ENCODE measurements at regions not wholly inside any gene's neighbourhood (a gene's known extent, or its start where the extent isn't known, plus 50 kb on each side); places are given as distances from the start of the nearest gene placed in this dataset.
"Not testable (repeated sequence)": the region's sequence is repeated elsewhere in the genome, so short reads cannot be mapped to it uniquely, and the experiment has no call there.

DNA sequence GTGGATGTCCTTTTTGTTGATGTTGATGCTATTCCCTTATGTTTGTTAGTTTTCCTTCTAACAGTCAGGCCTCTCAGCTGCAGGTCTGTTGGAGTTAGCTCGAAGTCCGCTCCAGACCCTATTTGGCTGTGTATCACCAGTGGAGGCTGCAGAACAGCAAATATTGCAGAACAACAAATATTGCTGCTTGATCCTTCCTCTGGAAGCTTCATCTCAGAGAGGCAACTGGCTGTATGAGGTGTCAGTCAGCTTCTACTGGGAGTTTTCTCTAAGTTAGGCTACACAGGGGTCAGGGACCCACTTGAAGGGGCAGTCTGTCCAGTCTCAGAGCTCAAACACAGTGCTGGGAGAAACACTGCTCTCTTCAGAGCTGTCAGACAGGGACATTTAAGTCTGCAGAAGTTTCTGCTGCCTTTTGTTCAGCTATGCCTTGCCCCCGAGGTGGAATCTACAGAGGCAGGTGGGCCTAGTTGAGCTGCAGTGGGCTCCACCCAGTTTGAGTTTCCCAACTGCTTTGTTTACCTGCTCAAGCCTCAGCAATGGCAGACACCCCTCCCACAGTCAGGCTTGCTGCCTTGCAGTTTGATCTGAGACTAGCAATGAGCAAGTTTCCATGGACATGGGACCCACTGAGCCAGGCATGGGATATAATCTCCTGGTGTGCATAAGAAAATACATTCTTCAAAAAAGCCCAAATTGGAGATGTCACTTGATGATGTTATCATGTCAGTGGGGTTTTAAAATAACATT, 99.5 kb downstream of the KDM5D start:
- no peak for DNase-seq (ENCODE audit: low read depth)

DNA sequence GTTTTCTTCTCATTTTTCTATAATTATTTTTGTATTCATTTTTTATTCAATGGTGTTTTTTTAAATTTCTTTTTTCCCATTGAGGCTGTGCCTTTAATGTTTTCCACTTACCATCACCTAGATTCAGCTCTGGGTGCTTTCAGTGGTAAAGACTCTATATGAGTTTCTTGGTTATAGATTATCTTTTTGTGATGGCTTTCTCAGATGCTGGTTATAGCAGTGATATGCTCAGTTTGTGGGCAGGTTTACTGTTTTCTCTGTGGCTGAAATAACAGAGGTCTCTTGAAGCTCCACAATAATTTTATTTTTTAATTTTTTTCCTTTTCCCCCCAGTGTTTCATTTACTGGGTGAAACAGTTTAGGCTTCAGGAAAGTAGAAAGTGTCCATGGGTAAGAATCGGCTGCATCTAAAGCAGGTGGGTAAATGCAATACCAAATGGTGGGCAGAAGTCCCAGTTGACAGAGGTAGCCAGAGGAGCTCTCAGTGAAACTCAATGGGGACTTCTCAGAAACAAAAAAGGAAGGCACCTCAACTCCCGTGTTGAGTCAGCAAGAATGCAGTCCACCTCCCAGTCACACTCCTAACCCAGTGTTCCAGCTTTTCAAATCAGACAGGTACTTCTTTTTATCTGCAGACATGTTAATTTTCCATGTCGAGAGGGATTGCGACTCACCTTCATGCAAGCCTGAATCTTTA, 106.7 kb downstream of the KDM5D start:
- no peak for DNase-seq (ENCODE audit: low read depth)

DNA sequence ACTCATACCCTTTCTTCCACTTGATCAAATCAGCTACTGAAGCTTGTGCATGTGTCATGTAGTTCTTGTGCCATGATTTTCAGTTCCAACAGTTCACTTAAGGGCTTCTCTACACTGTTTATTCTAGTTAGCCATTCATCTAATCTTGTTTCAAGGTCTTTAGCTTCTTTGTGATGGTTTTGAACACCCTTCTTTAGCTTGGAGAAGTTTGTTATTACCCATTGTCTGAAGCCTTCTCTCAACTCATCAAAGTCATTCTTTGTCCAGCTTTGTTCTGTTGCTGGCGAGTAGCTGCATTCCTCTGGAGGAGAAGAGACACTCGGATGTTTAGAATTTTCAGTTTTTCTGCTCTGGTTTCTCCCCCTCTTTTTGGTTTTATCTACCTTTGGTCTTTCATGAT, 115.6 kb downstream of the KDM5D start:
- no peak for DNase-seq (ENCODE audit: low read depth)

DNA sequence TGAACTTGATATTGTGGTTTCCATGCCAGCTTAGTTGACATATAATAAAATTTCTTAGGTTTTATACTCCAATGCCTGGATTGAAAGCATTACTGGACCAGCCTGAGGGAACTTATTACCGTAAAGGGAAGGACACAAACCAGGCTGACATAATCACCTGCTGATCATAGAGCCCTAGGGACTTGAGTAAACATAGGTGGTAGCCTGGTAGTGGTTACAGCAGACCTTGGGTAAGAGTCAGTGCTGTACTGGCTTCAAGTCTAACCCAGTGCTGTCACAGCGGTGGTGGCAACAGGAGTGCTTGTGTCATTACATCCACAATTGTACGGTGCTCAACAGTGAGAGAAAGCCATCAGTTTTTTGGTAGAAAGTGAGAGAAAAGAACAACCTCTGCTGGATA, 122.1 kb downstream of the KDM5D start:
- no peak for DNase-seq (ENCODE audit: low read depth)

DNA sequence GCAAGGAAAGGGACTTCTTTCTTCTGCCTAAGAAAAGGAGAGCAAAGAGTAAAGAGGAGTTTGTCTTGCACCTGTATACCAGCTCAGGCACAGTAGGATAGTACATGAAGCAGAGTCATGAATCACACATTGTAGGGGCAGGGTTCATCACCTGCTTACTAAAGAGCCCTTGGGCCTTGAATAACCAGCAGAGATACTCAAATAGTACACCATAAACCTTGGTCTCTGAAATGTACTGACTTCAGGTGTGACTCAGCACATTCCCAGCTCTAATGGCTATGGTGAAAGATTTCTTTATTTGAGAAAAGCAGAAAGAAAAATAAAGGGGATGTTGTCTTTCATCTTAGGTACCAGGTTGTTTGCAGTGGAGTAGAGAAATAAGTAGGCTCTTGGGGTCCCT, 122.8 kb downstream of the KDM5D start:
- DNase-seq (ENCODE audit: low read depth): no peak

GRCh38 chrY:19601113-19601512, 143.4 kb downstream of the KDM5D start:
- DNase-seq (ENCODE audit: low read depth): no peak

- no peak for DNase-seq (ENCODE audit: low read depth)
Observed at GRCh38 chrY:19600711-19601110, 143.8 kb downstream of the KDM5D start.

- no peak for DNase-seq (ENCODE audit: low read depth)
Observed at GRCh38 chrY:19590235-19590634, 154.3 kb downstream of the KDM5D start.

DNA sequence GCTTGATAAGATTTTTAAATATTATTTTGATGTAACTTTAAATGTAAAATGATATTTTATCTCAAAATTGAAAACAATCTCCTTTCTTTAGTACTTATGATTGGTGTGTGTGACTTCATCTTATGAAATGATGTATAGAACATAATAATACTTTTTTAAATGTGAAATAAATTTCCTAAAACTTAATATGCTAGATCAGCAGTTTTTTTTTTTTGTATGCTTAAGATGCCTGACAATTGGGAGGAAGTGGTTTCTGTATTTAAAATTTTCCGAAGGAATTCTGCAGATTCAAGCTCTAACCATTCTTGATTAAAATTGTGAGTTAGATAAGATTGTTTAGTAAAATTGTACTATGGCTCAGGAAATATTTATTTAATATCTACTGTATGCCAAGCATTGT, 154.9 kb downstream of the KDM5D start:
- DNase-seq (ENCODE audit: low read depth): no peak

DNA sequence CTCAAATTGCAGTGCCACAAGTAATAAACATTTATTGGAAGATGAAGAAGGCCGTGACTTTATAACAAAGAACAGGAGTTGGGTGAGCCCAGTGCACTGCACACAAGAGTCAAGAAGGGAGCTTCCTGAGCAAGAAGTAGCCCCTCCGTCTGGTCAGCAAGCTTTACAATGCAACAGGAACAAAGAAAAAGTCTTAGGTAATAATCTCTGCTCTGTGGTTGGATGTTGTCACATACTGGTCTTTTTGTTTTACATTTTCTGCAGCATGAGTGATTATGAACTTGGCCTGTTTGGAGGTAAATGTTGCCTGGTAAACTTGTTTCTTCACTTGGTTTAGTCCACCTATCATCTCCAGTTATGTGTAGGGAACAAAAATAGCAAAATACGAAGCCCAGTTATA, 157.2 kb downstream of the KDM5D start:
- no peak for DNase-seq (ENCODE audit: low read depth)

- not testable (repeated sequence) for DNase-seq (ENCODE audit: low read depth)
Observed at GRCh38 chrY:19580990-19581389, 163.5 kb downstream of the KDM5D start.

GRCh38 chrY:19578281-19578874, 166.1 kb downstream of the KDM5D start:
- DNase-seq (ENCODE audit: low read depth): no peak

GRCh38 chrY:19577250-19577649, 167.3 kb downstream of the KDM5D start:
- no peak for DNase-seq (ENCODE audit: low read depth)

DNA sequence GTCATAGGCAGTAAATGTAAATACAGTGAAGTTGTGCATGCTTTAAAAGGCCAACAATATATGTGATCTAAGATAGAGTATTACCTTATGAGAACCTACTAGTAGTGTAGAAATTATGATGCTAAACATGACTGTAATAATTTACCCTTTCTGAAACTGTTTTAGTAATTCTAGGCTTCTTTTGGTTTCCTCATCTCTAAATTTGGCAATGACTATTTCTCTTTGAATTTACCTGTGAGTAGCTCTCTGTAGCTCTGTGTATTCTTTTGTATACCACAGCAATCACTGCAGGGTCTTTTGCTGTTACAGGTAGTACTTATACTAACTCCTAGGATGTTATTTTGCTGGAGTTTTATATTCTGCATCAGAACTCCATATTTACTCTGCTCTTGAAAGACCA, 169.6 kb downstream of the KDM5D start:
- DNase-seq (ENCODE audit: low read depth): no peak

- DNase-seq (ENCODE audit: low read depth): no peak
Observed at GRCh38 chrY:19573646-19574045, 170.9 kb downstream of the KDM5D start.

GRCh38 chrY:19570999-19571398, 173.5 kb downstream of the KDM5D start:
- no peak for DNase-seq (ENCODE audit: low read depth)

- DNase-seq (ENCODE audit: low read depth): no peak
Observed at GRCh38 chrY:19567943-19568342, 176.6 kb downstream of the KDM5D start.

- DNase-seq (ENCODE audit: low read depth): peak; percentile 71
Observed at GRCh38 chrY:19567051-19567921, 177.2 kb downstream of the KDM5D start.

- DNase-seq (ENCODE audit: low read depth): no peak
Observed at GRCh38 chrY:19559161-19559560, 185.4 kb downstream of the KDM5D start.

- no peak for DNase-seq (ENCODE audit: low read depth)
Observed at GRCh38 chrY:19549671-19550466, 194.7 kb downstream of the KDM5D start.

DNA sequence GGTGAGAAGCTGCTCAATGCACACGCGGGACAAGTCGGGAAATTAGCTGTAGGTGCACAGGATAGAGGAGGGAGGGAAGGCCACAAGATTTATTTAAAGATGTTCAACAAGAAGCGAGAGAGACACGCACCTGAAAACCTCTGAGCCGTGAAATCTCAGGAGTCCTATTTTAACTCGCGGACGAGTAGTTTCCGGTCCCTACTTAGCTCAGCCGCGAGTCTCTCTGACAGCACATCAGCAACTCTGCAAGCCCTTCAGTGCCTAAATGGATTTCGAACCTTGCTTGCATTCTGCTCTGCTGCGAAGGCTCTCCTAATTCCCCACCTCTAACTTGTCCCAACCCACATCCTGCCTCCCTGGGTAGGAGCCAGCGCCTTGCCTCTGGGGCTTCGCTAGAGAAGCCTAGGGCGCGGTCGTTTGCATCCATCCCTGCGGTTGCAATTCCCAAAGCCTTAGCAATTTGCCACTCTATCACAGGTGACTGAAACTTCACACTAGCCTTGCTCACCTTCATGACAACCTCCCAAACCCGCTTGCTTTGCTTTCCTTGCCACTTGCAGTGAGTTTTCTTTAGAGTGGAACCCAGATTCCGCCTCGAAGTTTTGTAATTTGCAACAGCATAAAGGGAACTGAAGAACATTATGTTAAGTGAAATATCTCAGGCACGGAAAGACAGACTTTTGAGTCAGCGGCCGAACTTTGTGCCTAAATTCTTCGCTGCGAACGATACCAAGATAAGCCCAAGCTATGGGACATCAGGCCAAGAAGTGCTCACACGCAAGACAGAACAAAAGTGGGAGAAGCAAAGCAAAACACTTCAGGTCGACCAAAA, 202.8 kb downstream of the KDM5D start:
- no peak for DNase-seq (ENCODE audit: low read depth)
